HG02970 (cell line): ENCODE measurements at regions not wholly inside any gene's neighbourhood (a gene's known extent, or its start where the extent isn't known, plus 50 kb on each side); places are given as distances from the start of the nearest gene placed in this dataset.

ENCODE experiments used
- ATAC-seq: cut with Tn5 transposase; IDR thresholded peaks from one replicate; pipeline ENCODE4 v1.9.1; 2021; ENCODE audit warnings: mild to moderate bottlenecking, moderate library complexity, moderate number of reproducible peaks; ENCODE audit not compliant: unreplicated experiment, low FRiP score

GRCh38 chr5:133718457-133718856 is 106.1 kb upstream of the FSTL4 start:
- ATAC-seq: no peak

DNA sequence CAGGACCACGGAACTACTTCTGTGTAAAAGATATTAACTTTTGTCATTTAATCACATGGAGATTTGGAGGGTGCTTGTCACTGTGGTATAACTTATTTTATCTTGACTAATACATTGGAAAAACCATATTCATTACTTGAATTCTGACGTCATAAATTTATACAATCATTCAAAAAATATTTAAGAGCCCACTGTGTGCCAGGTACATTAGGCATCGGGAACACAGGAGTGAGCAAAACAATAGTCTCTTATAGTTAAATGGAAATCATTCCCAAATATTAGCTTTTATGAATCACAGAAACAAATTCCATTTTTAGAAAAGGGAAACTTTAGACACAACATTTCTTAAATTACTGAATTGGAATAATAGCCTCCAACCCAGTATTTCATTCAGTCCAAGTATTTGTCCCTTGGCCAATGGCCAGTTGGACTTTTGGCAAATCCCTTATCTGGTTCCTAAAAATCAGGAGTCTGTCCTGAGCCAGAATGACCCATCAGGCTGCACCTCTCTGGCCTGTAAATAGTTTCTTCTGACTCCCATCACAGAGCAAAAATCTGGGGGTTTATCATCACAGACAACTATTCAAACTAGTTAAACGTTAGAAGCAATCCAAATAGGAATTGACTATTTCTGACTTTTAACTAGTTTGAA is 104.3 kb upstream of the FSTL4 start:
- ATAC-seq: no peak

DNA sequence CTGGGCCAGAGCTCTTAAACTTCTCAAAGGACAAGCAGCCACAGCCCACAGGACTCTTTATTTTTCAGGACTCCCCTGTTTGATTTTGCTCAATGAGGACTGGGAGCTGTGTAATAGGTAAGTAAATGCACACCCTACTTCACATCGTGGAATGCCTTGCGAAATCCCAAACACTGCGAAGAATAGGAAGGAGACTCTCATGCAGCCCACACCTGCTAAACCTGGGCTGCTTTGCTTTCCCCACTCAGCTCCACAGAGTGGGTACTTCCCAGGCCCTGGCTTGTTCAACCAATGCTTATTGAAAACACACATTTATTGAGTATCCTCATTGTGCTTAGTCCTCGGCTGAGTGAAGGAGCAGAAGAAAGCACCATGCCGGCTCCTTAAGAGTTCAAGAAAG is 103.3 kb upstream of the FSTL4 start:
- ATAC-seq: no peak

DNA sequence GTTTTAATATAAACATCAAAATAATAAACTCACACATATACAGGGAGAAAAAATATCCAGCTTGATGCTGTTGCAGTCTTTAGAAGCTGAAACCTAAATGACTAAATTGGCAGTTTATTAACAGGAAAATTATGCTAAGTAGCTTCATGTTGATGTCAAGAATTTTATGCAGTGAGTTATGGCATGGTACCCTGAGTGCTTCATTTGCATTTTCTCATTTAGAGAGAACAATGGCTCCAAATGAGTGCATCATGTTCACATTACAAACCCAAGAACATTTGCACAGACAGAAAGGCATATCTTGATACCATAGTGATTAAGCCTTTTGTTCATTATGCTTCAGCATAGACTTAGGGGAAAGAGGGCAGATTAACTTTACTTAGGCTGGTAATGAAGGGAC is 102.9 kb upstream of the FSTL4 start:
- no peak for ATAC-seq

DNA sequence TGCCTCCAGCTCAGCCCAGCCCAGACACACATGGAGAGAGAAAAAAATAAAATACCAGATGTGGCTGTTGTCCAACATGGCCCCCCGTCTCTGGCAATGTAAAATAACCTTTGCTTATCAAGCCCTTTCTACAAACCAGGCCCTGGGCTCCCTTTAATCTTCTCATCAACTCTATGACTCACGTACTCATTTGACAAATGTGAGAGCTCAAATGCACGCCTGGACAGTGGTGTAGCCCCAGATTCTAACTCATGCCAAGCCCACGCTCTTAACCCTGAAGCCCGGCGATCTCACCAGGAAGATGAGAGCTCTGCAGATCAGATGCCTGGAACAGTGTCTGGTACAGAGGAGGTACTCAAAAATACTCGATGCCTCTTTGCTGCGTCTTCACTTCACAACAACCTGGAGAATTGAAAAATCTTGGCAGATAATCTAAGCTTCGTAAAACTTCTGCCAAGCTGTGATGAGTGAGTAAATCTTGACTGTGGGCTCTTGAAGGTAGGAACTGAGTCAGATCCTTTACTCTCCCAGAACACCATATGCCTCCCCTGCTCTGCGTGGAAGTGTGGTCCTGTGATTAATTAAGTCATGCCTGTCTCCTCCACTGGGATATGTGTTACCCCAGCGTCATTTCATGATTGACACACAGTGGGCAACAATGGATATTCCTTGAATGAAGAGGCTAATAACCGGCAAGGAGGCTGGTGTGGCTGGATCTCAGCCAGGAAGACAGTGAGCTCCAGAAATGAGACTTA is 102.0 kb upstream of the FSTL4 start:
- no peak for ATAC-seq

- no peak for ATAC-seq
Observed at GRCh38 chr5:133713751-133714150, 101.4 kb upstream of the FSTL4 start.

GRCh38 chr5:133713209-133713608 is 100.9 kb upstream of the FSTL4 start:
- no peak for ATAC-seq

DNA sequence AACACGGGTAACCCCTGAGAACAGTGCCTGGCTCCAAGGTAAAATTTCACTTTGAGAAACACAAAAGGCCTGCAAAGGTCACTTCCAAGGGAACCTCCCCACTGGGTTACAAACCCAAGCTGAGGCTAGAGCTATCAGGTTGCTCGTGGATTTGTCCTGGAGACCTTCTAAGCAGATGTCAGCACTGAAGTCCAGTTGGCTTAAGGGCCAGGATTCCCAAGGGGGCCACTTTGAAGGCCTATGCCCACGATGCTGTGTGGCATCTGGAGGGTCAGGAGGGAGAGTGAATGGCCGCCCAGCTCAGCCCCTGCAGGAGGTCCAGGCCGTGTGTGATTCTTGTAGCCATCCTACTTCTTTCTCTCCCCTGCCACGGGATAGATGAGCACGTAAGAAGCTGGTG is 100.2 kb upstream of the FSTL4 start:
- ATAC-seq: no peak

DNA sequence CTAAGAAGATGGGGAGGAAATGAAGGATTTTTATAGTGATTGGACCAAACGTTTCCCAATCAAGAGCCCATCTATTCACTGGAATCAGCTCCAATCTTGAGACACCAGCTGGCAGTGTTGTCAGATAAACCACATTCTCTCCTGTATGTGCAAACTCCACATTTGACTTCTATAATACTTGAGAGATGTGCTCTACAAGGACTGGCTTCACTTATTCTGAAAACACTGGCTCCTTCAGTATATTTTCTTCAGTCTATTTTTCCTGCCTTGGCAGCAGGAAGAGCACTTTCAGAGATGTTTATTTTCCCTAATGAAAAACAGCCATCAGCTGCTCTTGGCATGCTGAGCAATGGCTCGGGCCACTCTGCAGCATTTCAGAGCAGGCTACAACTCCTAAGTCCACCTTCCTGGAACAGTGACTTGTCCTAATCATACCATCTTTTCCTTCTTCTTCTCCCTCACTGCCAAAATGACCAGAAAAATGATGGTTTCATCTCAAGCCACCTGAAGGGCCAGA is 96.9 kb upstream of the FSTL4 start:
- no peak for ATAC-seq

DNA sequence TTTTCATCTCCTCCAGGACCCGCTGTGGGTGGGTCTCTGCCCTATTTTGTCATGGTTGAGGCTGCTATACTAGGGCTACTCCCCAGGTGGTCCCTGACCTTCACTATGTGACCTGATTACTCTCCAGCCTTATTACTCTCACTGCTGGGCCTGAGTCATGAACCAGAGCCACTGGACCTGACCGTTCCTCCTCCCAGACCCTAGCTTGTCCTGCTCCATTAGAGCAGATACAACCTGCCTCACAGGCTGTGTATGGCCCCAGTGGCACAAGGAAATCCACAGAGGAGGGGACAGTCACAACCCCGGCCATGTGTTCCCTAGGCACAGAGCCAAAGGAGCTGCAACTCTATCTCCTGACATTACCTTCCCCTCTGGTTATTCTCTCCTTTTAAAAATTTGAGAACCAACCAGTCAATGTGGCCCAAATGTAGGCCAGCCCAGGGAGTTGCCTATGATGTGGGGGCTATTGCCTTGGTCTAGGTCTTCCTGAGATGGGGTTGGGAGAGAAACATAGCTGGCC is 96.0 kb upstream of the FSTL4 start:
- ATAC-seq: no peak

GRCh38 chr5:133707629-133708028 is 95.3 kb upstream of the FSTL4 start:
- ATAC-seq: no peak

GRCh38 chr5:133706506-133707430 is 94.4 kb upstream of the FSTL4 start:
- ATAC-seq: no peak

- ATAC-seq: no peak
Observed at GRCh38 chr5:133705331-133705730, 93.0 kb upstream of the FSTL4 start.

GRCh38 chr5:133704411-133704810 is 92.1 kb upstream of the FSTL4 start:
- no peak for ATAC-seq

DNA sequence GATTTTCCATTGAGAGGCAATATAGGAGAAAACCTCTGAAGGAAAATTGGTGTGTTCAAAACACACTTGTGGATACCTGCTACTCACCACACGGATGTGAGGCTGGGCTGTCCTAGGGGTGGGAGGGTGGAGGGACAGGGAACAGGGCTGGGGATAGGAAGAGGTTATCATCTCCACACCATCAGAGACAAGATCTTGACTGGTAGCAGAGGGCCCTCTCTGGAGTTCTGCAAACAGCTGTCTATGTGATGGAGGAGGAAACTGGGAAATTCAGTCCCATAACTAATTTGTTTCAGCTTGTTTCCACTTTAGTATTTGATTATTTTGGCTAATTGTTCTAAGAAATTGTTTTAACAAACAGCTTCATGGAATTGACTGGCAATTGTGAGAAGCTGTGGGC is 91.6 kb upstream of the FSTL4 start:
- ATAC-seq: no peak

DNA sequence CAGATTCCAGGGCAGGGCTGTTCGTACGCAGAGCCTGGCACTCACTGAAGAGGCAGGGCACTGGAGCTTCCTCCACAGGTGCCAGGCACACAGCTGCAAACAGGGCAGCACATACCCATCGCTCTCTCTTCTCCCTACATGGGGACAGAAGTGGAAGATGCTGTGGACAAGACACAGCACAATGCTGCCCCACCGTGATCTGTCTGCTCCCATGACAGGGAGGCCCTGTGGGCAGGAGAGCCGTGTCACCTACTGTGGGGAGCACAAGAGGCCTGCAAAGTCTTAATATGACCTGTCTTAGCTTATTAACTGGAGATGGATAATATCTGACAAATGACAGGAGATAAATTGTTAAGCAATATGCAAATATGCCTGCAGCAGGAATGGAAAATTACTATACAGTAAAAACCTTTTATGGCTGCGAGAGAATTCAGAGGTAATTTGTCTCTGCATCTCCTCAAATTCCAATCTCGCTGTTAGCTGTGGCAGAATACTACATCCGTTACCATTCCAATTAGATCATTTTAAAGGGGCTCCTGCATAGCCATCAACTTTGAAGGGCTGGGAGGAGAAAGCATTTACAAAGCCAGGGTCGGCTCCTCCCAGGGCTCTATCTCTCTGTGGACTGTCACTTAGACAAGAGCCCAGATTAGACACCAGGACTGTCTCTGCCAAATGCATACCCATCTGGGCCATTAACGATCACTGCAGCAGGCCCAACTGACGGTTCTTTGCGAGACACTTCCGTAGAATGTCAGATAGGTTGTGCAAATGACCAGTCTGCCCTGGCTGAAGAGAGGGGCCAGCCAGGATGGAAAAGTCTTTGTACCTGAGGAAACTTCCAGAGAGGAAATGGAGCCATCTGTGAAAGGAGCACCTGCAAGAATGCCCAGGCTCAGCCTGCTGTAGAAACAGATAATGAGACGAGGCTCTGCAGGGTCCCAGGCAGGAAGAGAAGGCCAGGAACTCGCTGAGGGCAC is 90.7 kb upstream of the FSTL4 start:
- ATAC-seq: no peak

- ATAC-seq: no peak
Observed at GRCh38 chr5:133701871-133702270, 89.5 kb upstream of the FSTL4 start.

- ATAC-seq: no peak
Observed at GRCh38 chr5:133700251-133700650, 87.9 kb upstream of the FSTL4 start.

GRCh38 chr5:133698646-133699526 is 86.5 kb upstream of the FSTL4 start:
- ATAC-seq: no peak
